Loucy (cell line): ENCODE measurements at regions not wholly inside any gene's neighbourhood (a gene's known extent, or its start where the extent isn't known, plus 50 kb on each side); places are given as distances from the start of the nearest gene placed in this dataset.
"Not testable (repeated sequence)": the region's sequence is repeated elsewhere in the genome, so short reads cannot be mapped to it uniquely, and the experiment has no call there.

Experiments
- H2AFZ ChIP-seq: fragments of 200-600 bp; sonication (generic); 2 replicates; pipeline ENCODE4 v1.6.0; 2016; ENCODE audit warnings: antibody characterized with exemption, mild to moderate bottlenecking, low read length, moderate library complexity
- H3F3A ChIP-seq: fragments of 200-600 bp; 2 replicates; pipeline ENCODE4 v1.6.0; 2016; ENCODE audit warnings: antibody characterized with exemption, low read depth, mild to moderate bottlenecking
- H3K27me3 ChIP-seq: fragments of 200-600 bp; sonication (generic); 2 replicates; pipeline ENCODE4 v1.6.1; 2014; ENCODE audit warnings: low read length, mild to moderate bottlenecking; ENCODE audit not compliant: insufficient read depth, poor library complexity, severe bottlenecking
- H3K36me3 ChIP-seq: fragments of 200-600 bp; sonication (generic); 2 replicates; pipeline ENCODE4 v1.6.1; 2016; ENCODE audit warnings: low read length; ENCODE audit not compliant: insufficient read depth
- H3K4me1 ChIP-seq: fragments of 200-600 bp; sonication (generic); 2 replicates; pipeline ENCODE4 v1.5.1; 2014; ENCODE audit warnings: low read length, mild to moderate bottlenecking; ENCODE audit not compliant: insufficient read depth, poor library complexity, severe bottlenecking
- H3K4me2 ChIP-seq: fragments of 200-600 bp; sonication (generic); 2 replicates; pipeline ENCODE4 v1.6.0; 2014; ENCODE audit warnings: antibody characterized with exemption, low read length, low read depth, mild to moderate bottlenecking; ENCODE audit not compliant: poor library complexity, severe bottlenecking
- H3K4me3 ChIP-seq: fragments of 200-600 bp; sonication (generic); 2 replicates; pipeline ENCODE4 v1.5.1; 2014; ENCODE audit warnings: low read length, mild to moderate bottlenecking, mixed read lengths; ENCODE audit not compliant: poor library complexity, severe bottlenecking
- H3K79me2 ChIP-seq: fragments of 200-600 bp; sonication (generic); 2 replicates; pipeline ENCODE4 v1.6.1; 2014; ENCODE audit warnings: low read length; ENCODE audit not compliant: insufficient read depth
- H3K9ac ChIP-seq: fragments of 200-600 bp; sonication (generic); 2 replicates; pipeline ENCODE4 v1.6.0; 2014; ENCODE audit warnings: mild to moderate bottlenecking, low read depth, low read length, moderate library complexity; ENCODE audit not compliant: poor library complexity, severe bottlenecking
- H3K9me2 ChIP-seq: fragments of 200-600 bp; sonication (generic); replicated peaks from 2 replicates; pipeline ENCODE4 v1.6.1; 2016; ENCODE audit warnings: low read depth, low read length, mixed read lengths
- H3K9me3 ChIP-seq: fragments of 200-600 bp; sonication (generic); 2 replicates; pipeline ENCODE4 v1.6.1; 2014; ENCODE audit warnings: mild to moderate bottlenecking, antibody characterized with exemption, low read length, low read depth; ENCODE audit not compliant: insufficient read depth
- H4K20me1 ChIP-seq: fragments of 200-600 bp; sonication (generic); 2 replicates; pipeline ENCODE4 v1.6.0; 2014; ENCODE audit warnings: antibody characterized with exemption, low read length, mild to moderate bottlenecking; ENCODE audit not compliant: insufficient read depth, poor library complexity, severe bottlenecking

DNA sequence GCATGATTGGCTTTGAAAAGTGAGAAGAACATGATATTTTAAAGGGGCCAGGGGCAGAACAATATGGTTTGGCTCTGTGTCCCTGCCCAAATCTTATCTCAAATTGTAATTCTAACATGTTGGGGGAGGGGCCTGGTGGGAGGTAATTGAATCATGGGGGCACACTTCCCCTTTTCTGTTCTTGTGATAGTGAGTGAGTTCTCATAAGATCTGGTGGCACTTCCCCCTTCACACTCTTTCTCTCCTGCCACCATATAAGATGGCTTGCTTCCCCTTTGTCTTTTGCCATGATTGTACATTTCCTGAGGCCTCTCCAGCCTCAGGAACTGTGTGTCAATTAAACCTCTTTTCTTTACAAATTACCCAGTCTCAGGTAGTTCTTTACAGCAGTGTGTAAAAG is 85.9 kb upstream of the C1QTNF3 start:
- not testable (repeated sequence) for H3K9ac ChIP-seq, H2AFZ ChIP-seq, H3K9me2 ChIP-seq, H3K9me3 ChIP-seq, H3K4me2 ChIP-seq, H4K20me1 ChIP-seq, H3F3A ChIP-seq, H3K36me3 ChIP-seq, H3K27me3 ChIP-seq, H3K79me2 ChIP-seq, H3K4me1 ChIP-seq, H3K4me3 ChIP-seq

DNA sequence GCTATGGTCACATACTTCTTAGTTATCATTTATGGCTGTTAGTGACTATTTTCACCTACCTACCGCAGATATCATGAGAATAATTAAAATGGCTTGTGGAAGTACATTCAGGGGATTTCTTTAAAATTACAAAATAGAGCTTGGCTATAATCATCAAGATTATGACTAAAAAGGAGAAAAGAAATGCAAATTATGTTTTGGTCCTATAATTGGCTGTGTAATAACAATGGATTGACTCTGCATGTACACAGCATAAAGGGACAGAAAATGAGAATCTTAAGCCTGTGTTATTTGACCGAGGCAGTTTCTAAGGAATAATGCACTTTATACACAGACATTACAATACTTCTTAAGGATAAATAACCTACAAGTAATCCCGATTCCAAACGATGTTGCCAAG is 112.0 kb upstream of the C1QTNF3 start:
- H3K4me3 ChIP-seq, H3K36me3 ChIP-seq, H2AFZ ChIP-seq, H4K20me1 ChIP-seq, H3F3A ChIP-seq, H3K79me2 ChIP-seq, H3K27me3 ChIP-seq, H3K4me2 ChIP-seq, H3K9ac ChIP-seq, H3K9me3 ChIP-seq, H3K9me2 ChIP-seq, H3K4me1 ChIP-seq: not testable (repeated sequence)

DNA sequence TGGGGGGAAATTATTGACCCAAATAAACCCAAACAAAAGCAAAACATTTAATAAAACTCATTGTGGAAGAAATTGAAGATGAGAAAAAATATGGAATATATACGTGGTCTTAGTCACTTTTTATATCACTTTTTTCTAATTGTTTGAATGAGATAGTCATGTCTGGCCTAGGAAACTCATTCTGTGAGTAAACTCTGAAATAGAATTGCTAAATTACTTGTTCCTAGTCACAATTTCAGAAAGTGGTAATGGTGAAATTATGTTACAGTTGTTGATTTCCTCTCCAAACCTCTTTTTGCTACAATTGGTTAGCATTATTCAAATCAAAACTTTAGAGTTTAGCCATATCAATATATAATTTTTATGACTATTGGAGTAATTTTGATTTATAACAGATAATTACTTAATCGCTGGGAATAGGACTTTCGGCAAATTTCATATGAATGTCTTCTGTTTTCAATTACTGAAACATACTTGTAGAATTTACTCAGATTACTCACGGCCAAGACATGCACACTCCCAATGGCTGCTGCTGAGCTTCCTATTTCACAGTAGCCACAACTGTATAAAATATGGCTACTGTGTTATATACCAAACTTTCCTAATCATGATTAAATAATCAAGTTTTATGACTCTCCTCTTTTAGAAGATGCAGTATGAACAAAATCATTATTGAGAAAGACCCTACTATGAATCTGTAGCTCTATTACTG is 113.8 kb upstream of the C1QTNF3 start:
- H3K4me1 ChIP-seq, H3K36me3 ChIP-seq, H3K4me2 ChIP-seq: not testable (repeated sequence)

DNA sequence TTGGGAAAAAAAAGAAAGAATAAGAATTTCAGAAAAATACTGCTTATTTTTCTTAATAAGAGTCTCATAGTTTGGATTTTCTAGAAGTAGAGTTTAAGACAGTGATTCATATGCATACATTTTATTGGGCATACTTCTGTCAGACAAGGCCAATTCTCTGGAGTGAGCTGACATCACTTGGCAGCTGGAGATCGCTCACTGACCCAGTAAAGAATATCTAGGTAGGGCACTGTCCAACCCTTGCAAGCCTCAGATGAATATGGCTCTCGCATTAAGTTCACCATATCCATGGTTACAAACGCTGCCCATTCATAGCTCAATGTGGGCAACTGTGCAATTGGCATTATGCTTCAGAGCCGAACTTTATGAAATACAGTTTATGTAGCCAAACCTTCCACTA is 117.9 kb upstream of the C1QTNF3 start:
- not testable (repeated sequence) for H3K36me3 ChIP-seq, H3K4me3 ChIP-seq, H3K4me2 ChIP-seq, H2AFZ ChIP-seq, H3K79me2 ChIP-seq, H3K9ac ChIP-seq, H3K4me1 ChIP-seq, H4K20me1 ChIP-seq, H3K9me3 ChIP-seq, H3F3A ChIP-seq, H3K9me2 ChIP-seq, H3K27me3 ChIP-seq

More for the DNA sequence above, 113.8 kb upstream of the C1QTNF3 start:
- H4K20me1 ChIP-seq, H3K9ac ChIP-seq, H3K79me2 ChIP-seq, H3K9me2 ChIP-seq, H2AFZ ChIP-seq, H3K9me3 ChIP-seq, H3K4me3 ChIP-seq, H3F3A ChIP-seq, H3K27me3 ChIP-seq: not testable (repeated sequence)

DNA sequence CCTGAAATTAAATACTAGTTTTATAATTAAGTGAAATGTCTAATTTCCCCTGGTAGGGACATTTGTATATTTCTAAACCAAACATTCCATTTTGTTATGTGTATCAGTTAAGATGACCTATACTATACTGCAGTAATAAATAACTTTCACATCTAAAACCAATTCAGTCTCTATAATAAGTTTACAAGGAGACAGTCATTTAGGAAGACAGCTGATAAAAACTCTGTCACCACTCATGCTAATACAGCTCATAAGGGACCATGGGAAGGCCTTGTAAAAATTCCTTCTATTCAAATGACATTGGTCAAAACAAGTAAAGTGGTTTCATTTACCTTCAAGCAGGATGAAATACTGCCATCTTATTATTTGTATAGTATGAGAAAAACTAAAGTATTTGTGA is 128.4 kb upstream of the C1QTNF3 start:
- not testable (repeated sequence) for H3K4me1 ChIP-seq, H3K9me3 ChIP-seq, H4K20me1 ChIP-seq, H3K79me2 ChIP-seq, H3K9me2 ChIP-seq, H3K9ac ChIP-seq, H2AFZ ChIP-seq, H3K27me3 ChIP-seq, H3K4me2 ChIP-seq, H3F3A ChIP-seq, H3K4me3 ChIP-seq
- peaks cover 13% of the 10 kb centered on the region; the same call in 1 of the 2 replicates for H3K36me3 ChIP-seq

DNA sequence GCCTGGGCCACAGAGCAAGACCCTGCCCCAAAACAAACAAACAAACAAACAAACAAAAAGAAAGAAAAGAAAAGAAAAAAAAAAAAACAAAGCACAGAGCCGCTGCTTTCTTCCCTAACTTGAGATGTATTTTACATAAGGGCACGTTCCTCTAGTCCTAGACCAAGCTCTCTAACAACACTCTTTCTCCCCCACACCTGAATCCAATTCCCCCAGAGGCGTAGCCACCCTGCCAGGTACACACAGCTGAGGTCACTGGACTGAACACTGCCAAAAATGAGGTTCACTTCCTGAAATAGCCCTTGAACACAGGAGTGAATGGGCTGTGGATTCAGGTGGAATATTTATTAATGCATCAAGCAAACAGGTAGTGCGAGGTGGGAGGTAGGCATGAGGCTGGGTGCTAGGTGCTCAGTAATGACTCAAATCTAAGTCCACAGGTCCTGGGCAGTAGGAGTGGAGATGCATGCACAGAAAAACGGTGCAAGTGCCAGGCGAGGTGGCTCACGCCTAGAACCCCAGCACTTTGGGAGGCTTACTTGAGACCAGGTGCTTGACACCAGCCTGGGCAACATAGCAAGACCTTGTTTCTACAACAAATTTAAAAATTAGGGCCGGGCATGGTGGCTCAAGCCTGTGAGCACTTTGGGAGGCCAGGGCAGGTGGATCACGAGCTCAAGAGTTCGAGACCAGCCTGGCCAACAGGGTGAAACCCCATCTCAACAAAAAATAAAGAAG is 136.6 kb upstream of the C1QTNF3 start:
- not testable (repeated sequence) for H3K4me2 ChIP-seq, H3K79me2 ChIP-seq, H3K4me3 ChIP-seq, H3K9ac ChIP-seq, H2AFZ ChIP-seq, H3K4me1 ChIP-seq, H3K27me3 ChIP-seq, H3F3A ChIP-seq, H3K9me2 ChIP-seq, H3K9me3 ChIP-seq, H4K20me1 ChIP-seq
- peaks cover 29% of the 10 kb centered on the region; the same call in 1 of the 2 replicates for H3K36me3 ChIP-seq

DNA sequence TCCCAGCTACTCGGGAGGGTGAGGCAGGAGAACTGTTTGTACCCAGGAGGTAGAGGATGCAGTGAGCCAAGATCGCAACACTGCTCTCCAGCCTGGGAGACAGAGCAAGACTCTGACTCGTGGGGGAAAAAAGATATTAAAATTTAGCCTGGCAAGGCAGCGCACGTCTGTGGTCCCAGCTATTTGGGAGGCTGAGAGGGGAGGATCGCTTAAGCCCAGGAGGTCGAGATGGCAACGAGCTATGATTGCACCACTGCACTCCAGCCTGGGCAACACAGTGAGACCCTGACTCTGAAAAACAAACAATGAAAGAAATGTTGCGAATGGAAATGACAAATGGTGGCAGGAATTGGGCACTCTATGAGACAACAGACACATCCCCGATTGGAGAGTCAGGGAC is 137.2 kb upstream of the C1QTNF3 start:
- H4K20me1 ChIP-seq, H3K9me3 ChIP-seq: not testable (repeated sequence)

More for the DNA sequence above, 137.2 kb upstream of the C1QTNF3 start:
- H3F3A ChIP-seq, H3K4me2 ChIP-seq, H3K9ac ChIP-seq, H3K9me2 ChIP-seq, H3K27me3 ChIP-seq, H3K79me2 ChIP-seq, H3K4me3 ChIP-seq, H3K4me1 ChIP-seq, H2AFZ ChIP-seq: not testable (repeated sequence)
- H3K36me3 ChIP-seq: peaks cover 27% of the 10 kb centered on the region; the same call in 1 of the 2 replicates
